HG02623 (cell line): ENCODE measurements at regions not wholly inside any gene's neighbourhood (a gene's known extent, or its start where the extent isn't known, plus 50 kb on each side); places are given as distances from the start of the nearest gene placed in this dataset.
"Not testable (repeated sequence)": the region's sequence is repeated elsewhere in the genome, so short reads cannot be mapped to it uniquely, and the experiment has no call there.

ENCODE experiments used
- ATAC-seq: cut with Tn5 transposase; IDR thresholded peaks from one replicate; pipeline ENCODE4 v1.9.1; 2021; ENCODE audit warnings: moderate library complexity; ENCODE audit not compliant: unreplicated experiment

- ATAC-seq, result no peak
Measured at GRCh38 chr7:131803816-131804215, 247.4 kb upstream of the PODXL start.

- no peak for ATAC-seq
Measured at GRCh38 chr7:131802195-131802864, 245.9 kb upstream of the PODXL start.

GRCh38 chr7:131800531-131800930, 244.1 kb upstream of the PODXL start:
- no peak for ATAC-seq

GRCh38 chr7:131800008-131800407, 243.6 kb upstream of the PODXL start:
- no peak for ATAC-seq

GRCh38 chr7:131797841-131798240, 241.4 kb upstream of the PODXL start:
- ATAC-seq, result no peak

- no peak for ATAC-seq
Measured at GRCh38 chr7:131795400-131795799, 239.0 kb upstream of the PODXL start.

GRCh38 chr7:131792311-131792710, 235.9 kb upstream of the PODXL start:
- no peak for ATAC-seq

- ATAC-seq, result no peak
Measured at GRCh38 chr7:131787101-131787500, 230.7 kb upstream of the PODXL start.

GRCh38 chr7:131786204-131786603, 229.8 kb upstream of the PODXL start:
- ATAC-seq, result no peak

GRCh38 chr7:131778601-131779000, 222.2 kb upstream of the PODXL start:
- ATAC-seq, result no peak

GRCh38 chr7:131774419-131775220, 218.2 kb upstream of the PODXL start:
- no peak for ATAC-seq

- no peak for ATAC-seq
Measured at GRCh38 chr7:131773413-131773812, 217.0 kb upstream of the PODXL start.

GRCh38 chr7:131769241-131769640, 212.8 kb upstream of the PODXL start:
- ATAC-seq, result no peak

GRCh38 chr7:131767591-131767990, 211.2 kb upstream of the PODXL start:
- no peak for ATAC-seq

- ATAC-seq, result no peak
Measured at GRCh38 chr7:131765575-131765974, 209.1 kb upstream of the PODXL start.

GRCh38 chr7:131764143-131764775, 207.8 kb upstream of the PODXL start:
- ATAC-seq, result no peak

- no peak for ATAC-seq
Measured at GRCh38 chr7:131762753-131763152, 206.3 kb upstream of the PODXL start.

GRCh38 chr7:131755801-131756200, 199.4 kb upstream of the PODXL start:
- not testable (repeated sequence) for ATAC-seq

- no peak for ATAC-seq
Measured at GRCh38 chr7:131753620-131754222, 197.3 kb upstream of the PODXL start.

GRCh38 chr7:131747658-131748232, 191.3 kb upstream of the PODXL start:
- no peak for ATAC-seq
